ENCODE measurements at regions not wholly inside any gene's neighbourhood (a gene's known extent, or its start where the extent isn't known, plus 50 kb on each side); places are given as distances from the start of the nearest gene placed in this dataset.

GRCh38 chr18:76741346-76741745, 81.0 kb upstream of the ZNF236 start:
- peaks cover 3 to 10% (median 8%) of the 10 kb centered on the region in 3 experiments for H3K36me3 Mint-ChIP-seq (ENCODE audit: insufficient read depth in 1 of 3, low read depth in 3 of 3)
- Histone ChIP-seq H3K23ac (ENCODE audit: insufficient read length, low read depth, low read length) (no peak overlapping the region), H2AFZ (ENCODE audit: low read length) (no peak overlapping the region), H4K91ac (ENCODE audit: insufficient read length, low read depth, low read length) (no peak overlapping the region), H3K4me2 (ENCODE audit: insufficient read depth, insufficient read length, low read length) (no peak overlapping the region), H4K20me1 (ENCODE audit: control insufficient read depth, insufficient read depth, insufficient read length) (no peaks in the 10 kb centered on the region), H3K56ac (ENCODE audit: insufficient read length, low read depth, low read length) (no peak overlapping the region), H2BK20ac (ENCODE audit: low read depth, low read length, poor library complexity, severe bottlenecking) (no peak overlapping the region), H4K5ac (ENCODE audit: insufficient read length, low read depth, low read length) (no peak overlapping the region), H3K9me3 (ENCODE audit: control insufficient read depth, low read depth, low read length) (no peaks in the 10 kb centered on the region), H3K14ac (ENCODE audit: insufficient read depth, low read length) (no peak overlapping the region), H3K4me1 (ENCODE audit: insufficient read depth, low read length) (no peaks in the 10 kb centered on the region), H2BK12ac (ENCODE audit: insufficient read length, low read depth, low read length) (no peak overlapping the region), H4K8ac (replicated peaks; ENCODE audit: insufficient read length, low read depth, low read length) (no peak overlapping the region), H3K79me2 (ENCODE audit: insufficient read depth, low read length) (no peaks in the 10 kb centered on the region), H3T11ph (ENCODE audit: low read length) (no peak overlapping the region), H3K79me1 (ENCODE audit: insufficient read depth, low read depth, low read length, poor library complexity, severe bottlenecking) (no peaks in the 10 kb centered on the region), H2AK5ac (ENCODE audit: insufficient read length, low read length) (no peak overlapping the region), H3K9ac (ENCODE audit: extremely low read depth, insufficient read length, low read length) (no peak overlapping the region), H3K18ac (ENCODE audit: insufficient read length, low read depth, low read length) (no peak overlapping the region), H2BK5ac (ENCODE audit: insufficient read length, low read length) (no peak overlapping the region), H3K27me3 (ENCODE audit: insufficient read depth, low read length) (no peaks in the 10 kb centered on the region), H3K23me2 (ENCODE audit: insufficient read length, low read depth, low read length, poor library complexity, severe bottlenecking) (no peaks in the 10 kb centered on the region), H2BK15ac (ENCODE audit: low read depth, low read length) (no peak overlapping the region), H2BK120ac (ENCODE audit: low read depth, low read length, poor library complexity, severe bottlenecking) (no peak overlapping the region), H3K27ac (ENCODE audit: insufficient read length, low read depth, low read length) (no peak overlapping the region), H3K4ac (ENCODE audit: low read depth, low read length) (no peak overlapping the region)
- peaks cover 5% of the 10 kb centered on the region for H3K27me3 Mint-ChIP-seq (ENCODE audit: low read depth)
- no peak overlapping the region for H3K27ac Mint-ChIP-seq
- no CpG with 5 or more reads among the region's 3 CpGs for WGBS (ENCODE audit: extremely low coverage, insufficient read length, low lambda C conversion rate)
- no peaks in the 10 kb centered on the region for H3K4me1 Mint-ChIP-seq
- no peak overlapping the region for H3K4me3 Mint-ChIP-seq
- no peak for DNase-seq
- no peak for TF ChIP-seq CTCF (conservative IDR thresholded peaks at IDR 0.05)
- H3K9me3 Mint-ChIP-seq, result peaks cover 19 to 20% of the 10 kb centered on the region in 2 experiments
